ENCODE measurements at regions not wholly inside any gene's neighbourhood (a gene's known extent, or its start where the extent isn't known, plus 50 kb on each side); places are given as distances from the start of the nearest gene placed in this dataset.

DNA sequence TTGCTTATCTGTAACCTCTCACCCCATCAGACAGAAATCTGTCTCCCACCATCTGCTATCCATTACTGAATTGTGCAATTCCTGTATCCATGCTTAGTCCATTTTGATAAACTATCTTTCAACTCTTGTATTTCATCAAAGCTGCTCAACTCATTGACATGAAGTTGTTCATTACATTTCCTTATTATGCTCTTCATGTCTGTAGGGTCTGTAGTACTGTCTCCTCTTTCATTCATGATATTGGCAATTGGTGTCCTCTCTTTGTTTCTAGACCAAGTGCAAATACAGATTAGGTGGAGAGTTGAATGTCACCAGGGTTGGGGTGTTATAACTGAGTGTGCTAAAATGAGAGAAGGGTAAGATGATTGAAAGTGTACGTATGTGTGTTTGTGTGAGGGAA, 69.2 kb upstream of the ADRA2C start:
- TF ChIP-seq POLR2A (IDR thresholded peaks at IDR 0.05; ENCODE audit: low read length) (no peak), GATA1 (IDR thresholded peaks at IDR 0.05; ENCODE audit: low read depth, low read length) (no peak)

All from erythroblast (primary cell).